HCT116 (cell line): ENCODE measurements at regions not wholly inside any gene's neighbourhood (a gene's known extent, or its start where the extent isn't known, plus 50 kb on each side); places are given as distances from the start of the nearest gene placed in this dataset.

Source experiments
- ATAC-seq: fragments of 200-7000 bp; cut with Tn5 transposase; 2 replicates; pipeline ENCODE4 v1.9.1; 2020; ENCODE audit warnings: mild to moderate bottlenecking, moderate library complexity
- BruUV-seq: library from RNA; stranded (reverse); fragments of 400-500 nt; replicated peaks from 2 replicates; lab custom pipeline; 2021; lab: Mats Ljungman, UMichigan
- CTCF ChIA-PET: fragments of 300-600 bp; sonication (Branson Sonifier 250); formaldehyde crosslinking; loops from one replicate; lab custom pipeline; 2021; ENCODE audit warnings: antibody characterized with exemption; lab: Charles Lee
- POLR2A ChIA-PET: fragments of 300-600, 350-600 bp; sonication (Branson Sonifier 250); formaldehyde crosslinking; loops from one replicate; lab custom pipeline; 2021; ENCODE audit warnings: antibody characterized with exemption; lab: Charles Lee
- RAD21 ChIA-PET, 2 experiments: fragments of 300-600 bp; sonication (Branson Sonifier 250); formaldehyde crosslinking; loops; one replicate each; lab custom pipeline; 2023; ENCODE audit warnings: low total read pairs in 2 of 2; ENCODE audit not compliant: uncharacterized antibody in 2 of 2, unreplicated experiment in 2 of 2, low non-redundant PET in 1 of 2; lab: Charles Lee
- DNase-seq: peaks from one replicate; pipeline ENCODE4 v3.0.0-alpha.2; 2010; ENCODE audit warnings: low read depth, low spot score
- H2AFZ ChIP-seq: fragments of 200-600 bp; shearing (Covaris generic), sonication (generic); 2 replicates; pipeline ENCODE4 v1.6.1; 2017; ENCODE audit warnings: low read depth, mixed run types, mixed read lengths, antibody characterized with exemption, low read length; ENCODE audit not compliant: poor library complexity, severe bottlenecking
- H3K27ac ChIP-seq: 2 replicates; pipeline ENCODE4 v1.5.1; 2012; ENCODE audit warnings: low read depth, low read length
- H3K27me3 ChIP-seq: fragments of 200-600 bp; sonication (generic); 2 replicates; pipeline ENCODE4 v1.6.1; 2016; ENCODE audit warnings: mixed run types, low read length, mixed read lengths; ENCODE audit not compliant: insufficient read depth
- H3K36me3 ChIP-seq, 2 experiments: fragments of 200-500 bp in 1 of 2; fragments of 200-600 bp in 1 of 2; sonication (Bioruptor generic) in 1 of 2; sonication (generic) in 1 of 2; 2 replicates each; pipeline versions ENCODE4 v1.5.1 to v1.6.1; 2014 to 2016; ENCODE audit warnings: low read length in 2 of 2, inconsistent platforms in 1 of 2, mixed read lengths in 1 of 2, mixed run types in 1 of 2; ENCODE audit not compliant: insufficient read depth in 2 of 2, control insufficient read depth in 1 of 2
- H3K4me1 ChIP-seq, 2 experiments: fragments of 200-600 bp in 1 of 2; sonication (generic) in 1 of 2; 2 replicates each; pipeline versions ENCODE4 v1.5.1 to v1.6.1; 2012 to 2017; ENCODE audit warnings: low read length in 2 of 2, inconsistent platforms in 1 of 2, mild to moderate bottlenecking in 1 of 2, mixed read lengths in 1 of 2, mixed run types in 1 of 2, moderate library complexity in 1 of 2; ENCODE audit not compliant: insufficient read depth in 2 of 2, control insufficient read depth in 1 of 2
- H3K4me2 ChIP-seq: fragments of 200-600 bp; sonication (generic); 2 replicates; pipeline ENCODE4 v1.6.1; 2017; ENCODE audit warnings: mixed run types, low read length, mixed read lengths
- H3K4me3 ChIP-seq, 2 experiments: fragments of 200-600 bp in 1 of 2; sonication (generic) in 1 of 2; replicated peaks in 1 of 2; 2 replicates each; pipeline ENCODE4 v1.5.1; 2011 to 2016; ENCODE audit warnings: low read length in 2 of 2, control low read depth in 1 of 2, low read depth in 1 of 2, mild to moderate bottlenecking in 1 of 2, mixed read lengths in 1 of 2, mixed run types in 1 of 2
- H3K79me2 ChIP-seq: fragments of 200-600 bp; sonication (generic); 2 replicates; pipeline ENCODE4 v1.6.1; 2017; ENCODE audit warnings: mild to moderate bottlenecking, mixed run types, low read length, moderate library complexity, mixed read lengths; ENCODE audit not compliant: insufficient read depth
- H3K9ac ChIP-seq: fragments of 200-600 bp; sonication (generic); 2 replicates; pipeline ENCODE4 v1.6.1; 2016; ENCODE audit warnings: low read length, mixed read lengths
- H3K9me2 ChIP-seq: fragments of 200-600 bp; sonication (generic), shearing (Covaris generic); 2 replicates; pipeline ENCODE4 v1.6.1; 2017; ENCODE audit warnings: mixed run types, mild to moderate bottlenecking, moderate library complexity; ENCODE audit not compliant: insufficient read depth
- H3K9me3 ChIP-seq, 2 experiments: fragments of 200-500 bp in 1 of 2; fragments of 200-600 bp in 1 of 2; sonication (Bioruptor generic) in 1 of 2; sonication (generic) in 1 of 2; 2 replicates each; pipeline ENCODE4 v1.6.1; 2014 to 2017; ENCODE audit warnings: low read length in 2 of 2, mixed read lengths in 2 of 2, inconsistent platforms in 1 of 2, low read depth in 1 of 2, mild to moderate bottlenecking in 1 of 2, mixed run types in 1 of 2, moderate library complexity in 1 of 2; ENCODE audit not compliant: control insufficient read depth in 1 of 2, insufficient read depth in 1 of 2
- H4K20me1 ChIP-seq: fragments of 200-600 bp; sonication (generic), shearing (Covaris generic); 2 replicates; pipeline ENCODE4 v1.6.1; 2017; ENCODE audit warnings: mixed run types, mild to moderate bottlenecking, moderate library complexity; ENCODE audit not compliant: insufficient read depth
- CBX3 ChIP-seq: IDR thresholded peaks from 2 replicates; pipeline ENCODE4 v1.6.1; 2012; ENCODE audit warnings: low read depth
- CEBPB ChIP-seq: IDR thresholded peaks from 2 replicates; pipeline ENCODE4 v1.6.1; 2012; ENCODE audit warnings: low read depth
- CTCF ChIP-seq, 3 experiments: fragments of 200-600 bp in 1 of 3; sonication (generic) in 1 of 3; IDR thresholded peaks in 2 of 3; conservative IDR thresholded peaks in 1 of 3; 2 replicates each; pipeline ENCODE4 v1.5.1; 2012 to 2017; ENCODE audit warnings: low read depth in 2 of 3, low read length in 2 of 3, antibody characterized with exemption in 1 of 3, borderline replicate concordance in 1 of 3, control low read depth in 1 of 3, mild to moderate bottlenecking in 1 of 3, mixed read lengths in 1 of 3, mixed run types in 1 of 3, moderate library complexity in 1 of 3; ENCODE audit not compliant: insufficient read depth in 1 of 3
- EGR1 ChIP-seq: IDR thresholded peaks from 2 replicates; pipeline ENCODE4 v1.6.1; 2012; ENCODE audit warnings: low read depth
- EZH2 ChIP-seq: fragments of 200-600 bp; sonication (generic); IDR thresholded peaks from 2 replicates; pipeline ENCODE4 v1.6.1; 2017; ENCODE audit warnings: antibody characterized with exemption, mixed run types
- FOSL1 ChIP-seq: IDR thresholded peaks from 2 replicates; pipeline ENCODE4 v1.6.1; 2012; ENCODE audit warnings: low read depth
- JUND ChIP-seq: IDR thresholded peaks from 2 replicates; pipeline ENCODE4 v1.6.1; 2012
- POLR2AphosphoS5 ChIP-seq: IDR thresholded peaks from 2 replicates; pipeline ENCODE4 v1.6.1; 2011; ENCODE audit warnings: mild to moderate bottlenecking, low read depth, low read length, moderate library complexity
- REST ChIP-seq: IDR thresholded peaks from 2 replicates; pipeline ENCODE4 v1.6.1; 2012; ENCODE audit warnings: low read depth
- SIN3A ChIP-seq: IDR thresholded peaks from 2 replicates; pipeline ENCODE4 v1.6.1; 2012; ENCODE audit warnings: low read depth
- SP1 ChIP-seq: IDR thresholded peaks from 2 replicates; pipeline ENCODE4 v1.6.1; 2012; ENCODE audit warnings: low read depth
- SRF ChIP-seq: IDR thresholded peaks from 2 replicates; pipeline ENCODE4 v1.6.1; 2012; ENCODE audit warnings: low read depth
- TCF7L2 ChIP-seq: IDR thresholded peaks from 2 replicates; pipeline ENCODE4 v1.7.0; 2011; ENCODE audit warnings: borderline replicate concordance, inconsistent platforms; ENCODE audit not compliant: insufficient read depth, insufficient read length; ENCODE audit errors: extremely low read depth
- ZBTB33 ChIP-seq: IDR thresholded peaks from 2 replicates; pipeline ENCODE4 v1.6.1; 2011; ENCODE audit warnings: mild to moderate bottlenecking, low read length, moderate library complexity; ENCODE audit not compliant: insufficient replicate concordance; ENCODE audit errors: extremely low read depth
- ZFX ChIP-seq: fragments of 450-650 bp; IDR thresholded peaks from 2 replicates; pipeline ENCODE4 v1.6.1; 2017
- intact Hi-C: fragments of 100-400 bp; cut with micrococcal nuclease; formaldehyde crosslinking; loops from 2 replicates; pipeline ENCODE4 v1.10.0; 2022
- TF ChIP-seq, protein P1 (sequence below): IDR thresholded peaks from 2 replicates; pipeline ENCODE4 v1.6.1; 2012

GRCh38 chr10:121658111-121658510 is 59.9 kb upstream of the FGFR2 start:
- TF ChIP-seq SRF (no peak), REST (no peak), TCF7L2 (no peak), POLR2AphosphoS5 (no peak), FOSL1 (no peak), JUND (no peak), ZBTB33 (no peak), EZH2 (no peak), ZFX (no peak), SIN3A (no peak), EGR1 (no peak), CTCF (IDR thresholded peaks at IDR 0.05 in 2 of 3, conservative IDR thresholded peaks at IDR 0.05 in 1 of 3; ENCODE audit: borderline replicate concordance in 1 of 3, insufficient read depth in 1 of 3, low read depth in 2 of 3, low read length in 2 of 3) (no peak), CEBPB (no peak), SP1 (no peak), CBX3 (no peak)
- TF ChIP-seq, protein P1, sequence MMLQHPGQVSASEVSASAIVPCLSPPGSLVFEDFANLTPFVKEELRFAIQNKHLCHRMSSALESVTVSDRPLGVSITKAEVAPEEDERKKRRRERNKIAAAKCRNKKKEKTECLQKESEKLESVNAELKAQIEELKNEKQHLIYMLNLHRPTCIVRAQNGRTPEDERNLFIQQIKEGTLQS, result no peak
- BruUV-seq, result no TSS peak
- H4K20me1 ChIP-seq, result no peaks in the 10 kb centered on the region
- H3K4me3 ChIP-seq, result no peak overlapping the region
- DNase-seq, result no peak
- H3K27me3 ChIP-seq, result no peaks in the 10 kb centered on the region
- no peak for ATAC-seq
- ChIA-PET RAD21 (no interaction called here), CTCF (no interaction called here), POLR2A (no interaction called here)
- no peak overlapping the region for H3K27ac ChIP-seq
- H3K4me1 ChIP-seq, result no peaks in the 10 kb centered on the region
- no peaks in the 10 kb centered on the region for H3K79me2 ChIP-seq
- H2AFZ ChIP-seq, result no peak overlapping the region
- H3K9me2 ChIP-seq, result no peaks in the 10 kb centered on the region
- H3K9ac ChIP-seq, result no peak overlapping the region
- intact Hi-C loops, result no loop called here
- H3K36me3 ChIP-seq, result no peaks in the 10 kb centered on the region
- no peak overlapping the region for H3K4me2 ChIP-seq
- H3K9me3 ChIP-seq, result no peaks in the 10 kb centered on the region
